DMS53 treated with DMSO at 0.1 percent for 48 hours (cell line): ENCODE measurements at regions not wholly inside any gene's neighbourhood (a gene's known extent, or its start where the extent isn't known, plus 50 kb on each side); places are given as distances from the start of the nearest gene placed in this dataset.
"Not testable (repeated sequence)": the region's sequence is repeated elsewhere in the genome, so short reads cannot be mapped to it uniquely, and the experiment has no call there.

Experiments
- DNase-seq: peaks from one replicate; lab custom pipeline; 2025; ENCODE audit not compliant: unreplicated experiment; lab: John Stamatoyannopoulos, UW

DNA sequence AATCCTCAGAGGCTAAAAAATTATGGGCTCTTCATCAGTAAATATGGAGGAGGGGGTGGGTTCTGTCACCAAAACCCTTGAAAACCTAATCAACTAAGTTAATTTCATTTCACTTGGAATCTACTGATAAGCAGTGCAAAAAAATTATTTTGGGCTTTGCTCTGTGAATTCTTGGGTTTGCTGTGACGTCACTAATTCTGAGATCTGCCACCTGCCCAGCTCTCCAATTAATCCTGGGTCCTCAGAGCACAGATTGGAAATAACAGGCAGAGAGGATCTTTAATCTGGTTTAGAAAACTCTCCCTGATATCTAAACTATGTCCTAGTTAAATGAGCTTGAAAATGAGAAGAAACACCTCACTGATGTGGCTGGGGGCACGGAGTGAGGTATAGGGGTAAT, 903.2 kb downstream of the AACS start:
- DNase-seq: no peak

DNA sequence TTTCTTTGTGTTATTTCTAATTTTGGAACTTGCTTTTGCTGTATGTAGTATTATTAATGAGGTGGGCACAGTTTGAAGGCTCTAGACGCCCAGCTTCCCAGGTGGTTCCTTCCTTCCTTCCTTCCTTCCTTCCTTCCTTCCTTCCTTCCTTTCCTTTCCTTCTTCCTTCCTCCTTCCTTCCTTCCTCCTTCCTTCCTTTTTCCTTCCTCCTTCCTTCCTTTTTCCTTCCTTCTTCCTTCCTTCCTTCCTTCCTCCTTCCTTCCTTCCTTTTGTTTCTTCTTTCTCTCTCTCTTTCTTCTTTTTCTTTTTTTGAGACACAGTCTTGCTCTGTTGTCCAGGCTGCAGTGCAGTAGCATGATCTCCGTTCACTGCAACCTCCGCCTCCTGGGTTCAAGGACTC, 906.7 kb downstream of the AACS start:
- DNase-seq: no peak

DNA sequence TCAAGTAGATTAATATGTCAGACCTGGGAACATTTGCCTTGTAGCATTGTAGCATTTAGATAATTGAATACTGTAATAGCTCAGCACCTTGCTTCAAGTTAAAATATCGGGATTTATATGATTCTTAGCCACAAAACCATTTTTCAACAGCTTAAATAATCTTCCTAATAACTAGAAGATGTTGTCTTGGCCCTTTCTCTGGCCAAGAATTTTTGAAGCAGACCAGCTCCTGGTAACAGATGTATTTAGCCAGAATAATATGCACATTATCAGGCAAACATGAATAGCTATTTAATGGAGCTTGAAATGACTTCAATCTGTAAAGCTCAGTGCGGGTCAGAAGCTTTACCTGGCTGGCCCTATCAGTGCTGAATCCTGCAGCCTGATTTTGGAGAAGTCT, 913.1 kb downstream of the AACS start:
- no peak for DNase-seq

- DNase-seq: no peak
Observed at GRCh38 chr12:125981610-125982253, 916.5 kb downstream of the AACS start.

- no peak for DNase-seq
Observed at GRCh38 chr12:125983094-125983783, 918.0 kb downstream of the AACS start.

DNA sequence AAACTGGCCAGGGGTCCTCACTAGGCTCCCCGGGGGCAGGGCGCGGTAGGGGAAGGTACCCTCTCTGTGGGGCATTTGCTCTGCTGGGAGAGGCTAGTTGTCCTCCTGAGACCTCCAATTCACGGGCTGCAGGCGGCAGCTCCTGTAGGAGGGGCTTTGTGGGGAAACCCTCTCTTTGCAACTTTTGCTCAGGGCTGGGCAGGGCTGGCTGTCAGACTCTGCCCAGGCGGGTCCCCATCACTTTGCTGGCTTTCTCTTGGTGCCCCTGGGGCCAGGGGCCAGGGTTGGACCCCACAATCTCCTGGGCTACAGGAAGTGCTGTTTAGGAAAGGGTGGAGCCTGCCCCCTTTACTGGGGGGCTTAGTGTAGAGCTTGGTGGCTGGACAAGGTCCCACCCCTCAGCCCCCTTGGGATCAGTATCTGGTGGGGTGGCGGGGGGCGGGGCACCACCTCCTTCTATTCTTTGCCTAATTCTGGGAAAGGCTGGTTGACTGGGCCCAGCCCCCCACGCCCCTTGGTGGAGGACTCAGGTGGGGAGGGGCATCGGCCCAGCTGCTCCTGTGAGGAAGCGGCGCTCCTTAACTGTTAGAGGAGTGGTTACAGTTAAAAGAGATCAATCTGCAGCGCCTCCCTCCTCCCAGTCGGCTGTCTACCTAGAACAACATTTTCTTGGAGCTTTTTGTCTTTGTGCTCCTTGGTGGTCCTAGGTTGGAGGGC, 918.7 kb downstream of the AACS start:
- no peak for DNase-seq

GRCh38 chr12:125988545-125988944, 923.3 kb downstream of the AACS start:
- no peak for DNase-seq

DNA sequence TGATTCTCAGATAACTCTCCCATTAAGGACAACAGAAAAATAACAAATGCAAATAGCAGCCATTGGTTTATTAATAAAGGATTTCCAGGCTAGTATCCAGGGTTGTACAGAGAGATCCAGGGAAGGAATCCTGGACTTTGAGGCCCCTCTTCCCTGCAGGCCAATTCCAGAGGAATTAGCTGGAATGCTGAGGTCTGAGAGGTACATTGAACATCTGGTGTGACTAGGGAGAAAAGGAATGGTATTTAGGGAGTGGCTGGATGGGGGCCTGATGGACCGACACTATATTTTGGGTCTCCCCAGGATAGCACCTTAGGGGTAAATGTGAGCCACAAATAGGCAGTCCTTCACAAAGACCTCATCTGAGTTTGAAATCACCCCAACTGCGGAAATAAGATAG, 924.5 kb downstream of the AACS start:
- no peak for DNase-seq

- no peak for DNase-seq
Observed at GRCh38 chr12:125996443-125996842, 931.2 kb downstream of the AACS start.

DNA sequence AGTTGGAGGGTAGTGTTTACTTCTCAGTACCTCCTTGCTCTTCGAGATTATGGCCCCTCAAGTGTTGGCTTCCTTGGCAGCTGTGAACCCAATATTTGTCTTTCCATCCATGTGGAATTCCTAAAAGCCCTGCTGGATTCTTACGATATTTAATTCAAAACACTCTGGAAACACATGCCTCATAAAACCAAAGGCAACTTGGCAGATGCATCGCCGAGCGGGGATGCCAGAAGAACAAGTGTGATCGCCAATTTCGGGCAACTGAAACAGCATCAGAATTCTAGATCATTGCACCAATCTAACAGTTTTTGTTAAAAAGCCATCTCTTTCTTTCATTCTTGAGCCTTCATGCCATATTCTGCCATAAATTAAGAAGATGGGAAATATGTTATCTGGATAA, 934.4 kb downstream of the AACS start:
- DNase-seq: no peak

DNA sequence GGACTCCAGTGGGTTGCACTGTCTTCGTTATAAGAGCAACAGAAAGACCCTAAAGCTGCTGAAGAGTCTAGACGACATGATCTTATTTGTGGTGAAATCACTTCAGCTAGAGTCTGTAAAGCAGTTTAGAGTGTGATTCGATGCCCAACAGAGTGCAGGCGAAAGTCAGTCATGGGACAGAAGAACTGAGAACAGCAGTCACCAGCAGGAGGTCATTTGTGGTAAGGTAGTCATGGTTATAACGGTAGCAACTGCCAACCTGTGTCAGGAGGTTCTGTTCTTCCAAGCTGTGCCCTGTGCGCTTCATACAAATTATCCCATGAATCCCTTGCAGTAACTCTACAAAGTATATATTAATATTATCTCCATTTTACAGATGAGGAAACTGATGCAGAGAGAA, 954.1 kb downstream of the AACS start:
- DNase-seq: no peak

DNA sequence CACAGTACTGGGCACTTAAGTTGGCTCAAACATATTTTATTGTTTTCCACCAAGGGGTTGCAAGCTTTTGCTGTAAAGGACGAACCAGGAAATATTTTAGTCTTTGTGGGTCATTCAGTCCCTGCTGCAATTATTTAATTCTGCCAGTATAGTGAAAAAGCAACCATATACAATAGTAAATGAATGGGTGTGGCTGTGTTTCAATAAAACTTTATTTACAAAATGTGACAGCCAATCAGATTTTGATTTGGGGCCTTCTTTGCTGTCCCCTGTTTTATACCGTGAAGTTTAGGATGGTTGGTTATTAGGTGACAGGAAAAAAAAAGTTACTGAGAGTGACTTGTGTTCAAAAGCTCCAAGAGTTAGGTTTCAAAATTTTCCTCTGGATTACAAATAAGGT, 956.4 kb downstream of the AACS start:
- DNase-seq: no peak

- DNase-seq: no peak
Observed at GRCh38 chr12:126027825-126028224, 962.6 kb downstream of the AACS start.

GRCh38 chr12:126030573-126030972, 965.3 kb downstream of the AACS start:
- no peak for DNase-seq

GRCh38 chr12:126033751-126034150, 968.5 kb downstream of the AACS start:
- no peak for DNase-seq

GRCh38 chr12:126036348-126036747, 971.1 kb downstream of the AACS start:
- no peak for DNase-seq

DNA sequence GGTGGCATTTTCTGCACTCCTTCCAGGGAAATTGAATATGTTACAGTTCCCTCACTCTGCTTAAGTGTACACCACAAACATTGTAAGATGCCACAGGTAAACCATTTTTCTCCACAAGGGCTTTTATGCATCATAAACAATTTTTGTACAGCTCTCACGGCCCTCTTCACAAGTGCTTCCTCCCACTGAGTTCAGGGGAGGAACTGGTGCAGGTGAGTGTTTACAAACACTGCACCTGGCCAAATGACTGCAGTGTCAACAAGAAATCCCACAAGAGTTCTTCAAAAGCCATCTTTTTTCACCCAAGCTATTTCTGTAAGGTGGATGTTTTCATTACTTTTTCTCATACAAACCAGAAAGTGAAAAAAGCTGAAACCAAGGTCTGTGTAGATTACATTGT, 973.2 kb downstream of the AACS start:
- DNase-seq: no peak

DNA sequence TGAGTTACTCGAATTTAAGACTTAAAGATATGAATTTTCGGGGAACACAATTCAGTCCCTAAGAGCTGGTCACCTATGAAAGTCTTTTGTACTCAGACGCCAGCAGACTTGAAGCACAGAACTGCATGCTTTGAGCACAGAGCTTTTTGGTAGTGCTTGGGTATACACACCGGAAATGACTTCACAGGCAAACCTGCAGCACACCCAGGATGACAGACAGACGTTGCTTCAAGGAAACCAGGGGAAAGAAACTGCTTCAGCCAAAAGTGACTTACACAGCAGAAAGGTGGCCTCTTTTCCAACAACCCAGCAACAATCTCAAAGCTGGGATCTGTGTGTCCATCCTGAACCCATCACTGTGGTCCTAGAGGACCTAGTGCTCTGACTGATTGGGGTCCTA, 975.1 kb downstream of the AACS start:
- DNase-seq: no peak

- no peak for DNase-seq
Observed at GRCh38 chr12:126042286-126042685, 977.1 kb downstream of the AACS start.

DNA sequence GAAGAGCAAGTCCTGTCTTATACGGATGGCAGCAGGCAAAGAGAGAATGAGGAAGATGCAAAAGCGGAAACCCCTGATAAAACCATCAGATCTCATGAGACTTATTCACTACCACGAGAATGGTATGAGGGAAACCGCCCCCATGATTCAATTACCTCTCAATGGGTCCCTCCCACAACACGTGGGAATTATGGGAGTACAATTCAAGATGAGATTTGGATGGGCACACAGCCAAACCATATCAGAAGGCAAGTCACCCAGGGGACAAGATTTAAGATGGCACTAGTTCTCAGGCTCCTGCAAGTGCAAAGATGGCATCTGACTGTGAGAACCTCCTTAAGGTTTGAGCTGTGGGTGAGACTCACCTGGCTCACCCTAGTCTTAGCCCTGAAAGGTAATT, 984.3 kb downstream of the AACS start:
- DNase-seq: not testable (repeated sequence)

- DNase-seq: no peak
Observed at GRCh38 chr12:126051611-126052107, 986.4 kb downstream of the AACS start.

GRCh38 chr12:126055521-126055920, 990.3 kb downstream of the AACS start:
- DNase-seq: no peak
